Common myeloid progenitor, CD34-positive (primary cell): ENCODE measurements at regions not wholly inside any gene's neighbourhood (a gene's known extent, or its start where the extent isn't known, plus 50 kb on each side); places are given as distances from the start of the nearest gene placed in this dataset.

ENCODE experiments used
- CTCF ChIA-PET: fragments of 350-600 bp; sonication (Branson Sonifier 250); formaldehyde crosslinking; loops from one replicate; lab custom pipeline; 2021; ENCODE audit warnings: antibody characterized with exemption; lab: Charles Lee
- POLR2A ChIA-PET: fragments of 350-600 bp; sonication (Branson Sonifier 250); formaldehyde crosslinking; loops from one replicate; lab custom pipeline; 2021; ENCODE audit warnings: antibody characterized with exemption; lab: Charles Lee
- DNase-seq, 3 donors: peaks; one replicate each; pipeline versions ENCODE4 v3.0.0 to v3.0.0-alpha.2; 2013
- H3K27ac ChIP-seq, 2 experiments: 1 replicate in 1 of 2; 2 replicates in 1 of 2; pipeline ENCODE4 v1.7.0; 2013; ENCODE audit warnings: inconsistent platforms in 2 of 2, low read length in 2 of 2, mild to moderate bottlenecking in 2 of 2, low read depth in 1 of 2, moderate library complexity in 1 of 2; ENCODE audit not compliant: severe bottlenecking in 2 of 2, insufficient read depth in 1 of 2, poor library complexity in 1 of 2
- H3K27me3 ChIP-seq, 5 experiments: replicated peaks in 2 of 5; 1 replicate in 3 of 5; 2 replicates in 2 of 5; pipeline versions ENCODE4 v1.6.1 to v1.7.0; 2013; ENCODE audit warnings: low read length in 4 of 5, mild to moderate bottlenecking in 2 of 5, moderate library complexity in 2 of 5, inconsistent platforms in 1 of 5; ENCODE audit not compliant: insufficient read depth in 5 of 5, control insufficient read depth in 4 of 5
- H3K36me3 ChIP-seq, 4 experiments: 1 replicate in 2 of 4; 2 replicates in 2 of 4; pipeline versions ENCODE4 v1.6.1 to v1.7.0; 2013; ENCODE audit warnings: low read length in 3 of 4, control low read depth in 1 of 4, mild to moderate bottlenecking in 1 of 4; ENCODE audit not compliant: control insufficient read depth in 4 of 4, insufficient read depth in 4 of 4
- H3K4me1 ChIP-seq, 4 experiments: 1 replicate in 3 of 4; 2 replicates in 1 of 4; pipeline versions ENCODE4 v1.6.1 to v1.7.1; 2013; ENCODE audit warnings: low read length in 3 of 4, mild to moderate bottlenecking in 3 of 4, control low read depth in 1 of 4, inconsistent platforms in 1 of 4, moderate library complexity in 1 of 4; ENCODE audit not compliant: control insufficient read depth in 4 of 4, insufficient read depth in 4 of 4; ENCODE audit errors: control extremely low read depth in 1 of 4
- H3K4me3 ChIP-seq, 7 experiments: 1 replicate in 4 of 7; 2 replicates in 3 of 7; pipeline versions ENCODE4 v1.5.1 to v1.7.0; 2013; ENCODE audit warnings: mild to moderate bottlenecking in 7 of 7, low read length in 6 of 7, moderate library complexity in 6 of 7, inconsistent platforms in 2 of 7, low read depth in 2 of 7, control low read depth in 1 of 7; ENCODE audit not compliant: insufficient read depth in 4 of 7, control insufficient read depth in 1 of 7; ENCODE audit errors: extremely low read depth in 1 of 7
- H3K9me3 ChIP-seq, 5 experiments: 1 replicate in 4 of 5; 2 replicates in 1 of 5; pipeline versions ENCODE4 v1.6.1 to v1.7.1; 2013; ENCODE audit warnings: low read length in 4 of 5, mild to moderate bottlenecking in 2 of 5, inconsistent platforms in 1 of 5, low read depth in 1 of 5, moderate library complexity in 1 of 5; ENCODE audit not compliant: control insufficient read depth in 4 of 5, insufficient read depth in 2 of 5; ENCODE audit errors: control extremely low read depth in 1 of 5
- WGBS: methylation state at CpG from one replicate; pipeline ENCODE4 v1.1.5; 2013; ENCODE audit not compliant: insufficient coverage; 5-methylcytosine and 5-hydroxymethylcytosine counted together

DNA sequence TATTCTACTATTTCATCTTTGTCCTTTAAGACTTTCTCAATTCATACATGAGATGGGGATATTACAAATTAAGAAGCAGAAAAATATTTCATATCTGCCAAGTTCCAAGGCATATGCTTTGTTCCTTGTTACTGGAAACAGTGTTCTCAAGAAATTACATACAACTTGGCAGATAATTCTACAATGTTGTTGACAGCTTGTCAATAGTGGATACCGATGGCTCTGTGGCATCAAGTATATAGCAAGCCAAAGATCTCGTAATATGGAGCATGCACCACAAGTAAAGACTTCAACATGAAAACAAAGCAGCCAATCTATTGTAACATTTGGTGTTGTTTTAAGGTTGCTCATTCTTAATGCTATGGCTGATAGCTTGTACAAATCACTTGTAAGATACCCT, 598.2 kb upstream of the KLHL29 start:
- no CpG with 5 or more reads among the region's 2 CpGs for WGBS
- Histone ChIP-seq H3K27ac (no peak overlapping the region), H3K4me1 (no peaks in the 10 kb centered on the region), H3K36me3 (no peaks in the 10 kb centered on the region), H3K4me3 (no peak overlapping the region), H3K27me3 (no peaks in the 10 kb centered on the region), H3K9me3 (peaks cover 0 to 1% (median 0%) of the 10 kb centered on the region in 5 experiments)
- ChIA-PET POLR2A (no interaction called here), CTCF (no interaction called here)
- no peak for DNase-seq

DNA sequence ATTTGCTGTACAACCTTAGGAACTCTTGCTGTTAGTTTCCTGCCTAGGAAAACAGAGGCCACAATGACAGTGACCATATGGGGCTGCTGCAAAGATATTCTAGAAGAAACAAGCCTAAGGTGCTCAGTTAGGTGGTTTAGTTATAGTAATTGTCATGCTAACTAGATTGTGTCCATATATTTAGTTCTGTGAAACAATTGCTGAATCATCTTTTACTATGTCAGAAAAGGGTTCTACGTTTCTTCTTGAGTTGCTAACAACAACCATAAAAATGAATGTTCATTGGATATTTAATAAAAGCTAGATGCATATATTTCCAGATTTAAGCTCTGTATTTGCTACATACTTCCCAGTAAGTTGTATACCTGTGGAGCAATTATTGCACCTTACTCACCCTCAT, 597.2 kb upstream of the KLHL29 start:
- DNase-seq, result no peak
- no peaks in the 10 kb centered on the region for H3K36me3 ChIP-seq
- H3K4me1 ChIP-seq, result no peaks in the 10 kb centered on the region
- H3K4me3 ChIP-seq, result no peak overlapping the region
- POLR2A ChIA-PET, result interaction anchor here (0.6 kb wide), 1 partner anchor 888 kb away, joined by 3 read pairs; no protein-coding TSS in a partner anchor
- H3K27ac ChIP-seq, result no peak overlapping the region
- H3K27me3 ChIP-seq, result no peaks in the 10 kb centered on the region
- H3K9me3 ChIP-seq, result peaks cover 0 to 1% (median 0%) of the 10 kb centered on the region in 5 experiments
- CTCF ChIA-PET, result interaction anchor here (0.9 kb wide), 1 partner anchor 21 kb away, joined by 3 read pairs; no protein-coding TSS in a partner anchor
- no CpG with 5 or more reads among the region's 1 CpG for WGBS

DNA sequence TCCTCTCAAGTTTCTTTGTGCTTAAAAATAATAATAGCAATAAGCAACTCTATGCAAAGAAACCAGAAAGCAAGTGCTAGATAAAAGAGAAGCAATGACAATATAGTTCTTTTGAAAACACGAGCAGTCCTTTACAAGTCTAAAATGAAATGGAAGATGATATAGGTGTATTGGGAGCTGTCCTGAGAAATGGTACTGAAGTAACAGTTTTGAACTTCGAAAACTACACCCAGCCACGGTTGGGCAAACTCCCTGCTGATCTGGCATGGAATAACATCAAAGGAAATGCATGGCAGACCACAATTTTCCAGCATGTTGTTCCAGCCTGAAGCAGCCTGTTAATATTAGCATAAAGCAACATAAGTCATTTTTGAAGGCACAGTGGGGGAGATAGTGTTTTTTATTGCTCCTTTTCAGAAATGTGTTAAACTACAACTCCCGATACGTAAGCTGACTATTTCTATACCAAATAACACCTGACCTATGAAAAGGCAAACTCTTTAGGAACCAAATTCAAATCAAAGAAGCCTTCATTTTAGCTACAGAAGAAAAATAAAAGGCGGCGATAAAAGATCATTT, 596.1 kb upstream of the KLHL29 start:
- Histone ChIP-seq H3K27me3 (no peaks in the 10 kb centered on the region), H3K27ac (no peak overlapping the region), H3K36me3 (no peaks in the 10 kb centered on the region), H3K4me1 (no peaks in the 10 kb centered on the region), H3K9me3 (peaks cover 0 to 1% (median 0%) of the 10 kb centered on the region in 5 experiments), H3K4me3 (no peak overlapping the region)
- CTCF ChIA-PET, result interaction anchor here (0.9 kb wide), 1 partner anchor 20 kb away, joined by 3 read pairs; no protein-coding TSS in a partner anchor
- DNase-seq, result no peak
- 85% methylated on average over 5 of the region's 7 CpGs for WGBS
- POLR2A ChIA-PET, result no interaction called here

DNA sequence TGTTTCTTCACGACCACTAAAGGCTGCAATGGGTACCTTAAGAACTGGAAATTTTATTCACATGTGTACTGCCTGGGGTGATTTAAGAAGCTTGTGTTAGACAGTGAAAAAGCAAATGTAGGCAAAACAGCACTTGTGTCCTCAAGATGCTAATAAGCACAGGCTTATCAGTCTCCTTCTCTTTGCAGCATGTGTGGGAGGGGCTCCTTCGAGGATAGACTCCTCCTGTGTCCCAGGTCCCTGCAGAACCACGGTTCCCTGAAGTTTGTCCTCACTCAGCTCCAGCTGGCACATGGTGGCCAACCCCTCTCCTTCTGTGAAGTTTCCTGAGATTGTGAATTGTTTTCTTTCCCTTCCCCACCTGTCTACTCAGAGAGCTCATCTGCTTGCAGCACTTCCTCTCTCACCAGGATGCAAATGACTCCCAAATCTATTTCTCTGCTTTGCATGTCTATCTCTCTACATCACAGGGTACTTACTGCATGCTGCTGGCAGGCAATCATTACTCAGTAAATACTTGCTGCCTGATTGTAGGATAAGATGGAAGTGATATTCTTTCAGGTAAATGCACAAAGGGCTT, 589.6 kb upstream of the KLHL29 start:
- no peaks in the 10 kb centered on the region for H3K4me1 ChIP-seq
- ChIA-PET POLR2A (no interaction called here), CTCF (no interaction called here)
- H3K9me3 ChIP-seq, result no peaks in the 10 kb centered on the region
- DNase-seq, result no peak
- no peaks in the 10 kb centered on the region for H3K36me3 ChIP-seq
- H3K27ac ChIP-seq, result no peak overlapping the region
- 50% methylated on average over 3 of the region's 3 CpGs for WGBS
- H3K4me3 ChIP-seq, result no peak overlapping the region
- H3K27me3 ChIP-seq, result no peaks in the 10 kb centered on the region

DNA sequence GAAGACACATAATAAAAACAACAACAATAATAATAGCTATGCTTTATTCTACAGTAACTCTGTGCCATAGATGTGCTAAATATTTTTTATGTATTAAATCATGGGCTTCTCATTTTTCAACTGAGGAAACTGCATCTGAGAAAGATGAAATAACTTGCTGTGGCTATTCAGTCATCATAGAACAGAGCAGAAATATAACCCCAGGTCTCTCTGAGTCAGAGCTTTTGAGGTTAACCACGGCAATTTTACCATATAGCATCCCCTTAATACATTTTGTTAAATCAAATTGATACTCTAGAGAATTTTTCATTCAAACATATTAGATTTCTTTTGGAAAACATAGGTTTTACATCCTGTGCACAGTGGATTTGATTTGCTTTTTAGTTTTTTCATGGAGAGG, 586.6 kb upstream of the KLHL29 start:
- ChIA-PET CTCF (no interaction called here), POLR2A (no interaction called here)
- Histone ChIP-seq H3K27me3 (no peaks in the 10 kb centered on the region), H3K36me3 (no peaks in the 10 kb centered on the region), H3K4me3 (no peak overlapping the region), H3K9me3 (no peaks in the 10 kb centered on the region), H3K4me1 (no peaks in the 10 kb centered on the region), H3K27ac (no peak overlapping the region)
- WGBS, result no CpG with 5 or more reads among the region's 1 CpG
- DNase-seq, result no peak

DNA sequence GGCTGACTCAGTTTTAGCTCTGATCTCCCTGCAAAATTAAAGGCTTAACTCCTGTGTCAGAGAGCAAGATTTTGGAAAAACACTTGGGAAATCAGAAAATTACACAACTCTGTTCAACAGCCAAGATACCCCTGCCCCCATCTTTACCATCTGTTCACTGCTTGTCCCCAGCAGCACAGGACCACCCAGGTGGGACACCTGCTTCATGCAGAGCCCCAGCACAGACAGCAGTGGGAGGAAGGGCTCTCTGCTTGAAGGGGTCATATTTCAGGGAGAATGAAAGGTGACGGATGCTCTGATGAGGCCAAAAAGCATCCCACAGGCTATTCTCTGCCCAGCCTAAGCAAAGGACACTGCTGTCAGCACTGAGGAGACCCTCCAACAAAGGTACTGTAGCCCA, 584.6 kb upstream of the KLHL29 start:
- no peak overlapping the region for H3K4me3 ChIP-seq
- H3K27me3 ChIP-seq, result no peaks in the 10 kb centered on the region
- DNase-seq, result no peak
- H3K4me1 ChIP-seq, result no peaks in the 10 kb centered on the region
- POLR2A ChIA-PET, result no interaction called here
- H3K9me3 ChIP-seq, result no peaks in the 10 kb centered on the region
- WGBS, result 71% methylated on average over 1 of the region's 1 CpG
- CTCF ChIA-PET, result no interaction called here
- H3K27ac ChIP-seq, result no peak overlapping the region
- no peaks in the 10 kb centered on the region for H3K36me3 ChIP-seq

DNA sequence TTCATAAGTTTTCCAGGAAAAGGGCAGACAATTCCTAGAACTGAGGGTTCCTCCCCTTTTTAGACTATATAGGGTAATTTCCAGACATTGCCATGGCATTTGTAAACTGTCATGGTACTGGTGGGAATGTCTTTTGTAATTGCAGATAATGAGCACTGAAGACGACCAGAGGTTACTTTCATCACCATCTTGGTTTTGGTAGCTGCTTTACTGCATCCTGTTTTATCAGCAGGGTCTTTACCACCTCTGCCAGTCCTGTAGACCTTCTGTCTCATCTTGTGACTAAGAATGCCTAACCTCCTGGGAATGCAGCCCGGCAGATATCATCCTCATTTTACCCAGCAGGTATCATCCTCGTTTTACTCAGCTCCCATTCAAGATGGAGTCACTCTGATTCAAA, 583.9 kb upstream of the KLHL29 start:
- ChIA-PET CTCF (no interaction called here), POLR2A (no interaction called here)
- DNase-seq, result no peak
- WGBS, result 85% methylated on average over 2 of the region's 3 CpGs
- peaks cover 0 to 3% (median 0%) of the 10 kb centered on the region in 5 experiments for H3K9me3 ChIP-seq
- no peaks in the 10 kb centered on the region for H3K36me3 ChIP-seq
- no peaks in the 10 kb centered on the region for H3K27me3 ChIP-seq
- H3K27ac ChIP-seq, result no peak overlapping the region
- H3K4me3 ChIP-seq, result no peak overlapping the region
- no peaks in the 10 kb centered on the region for H3K4me1 ChIP-seq
